Endothelial cell (in vitro differentiated cells): ENCODE measurements at regions not wholly inside any gene's neighbourhood (a gene's known extent, or its start where the extent isn't known, plus 50 kb on each side); places are given as distances from the start of the nearest gene placed in this dataset.

Experiments
- DNase-seq: peaks from one replicate; pipeline ENCODE4 v3.0.0; 2021; ENCODE audit warnings: low spot score
- H3K27ac Mint-ChIP-seq: one replicate; pipeline ENCODE4 v1.8.0; 2021; ENCODE audit warnings: mixed read lengths, inconsistent platforms; ENCODE audit not compliant: unreplicated experiment
- H3K27me3 Mint-ChIP-seq: one replicate; pipeline ENCODE4 v1.8.0; 2021; ENCODE audit warnings: mild to moderate bottlenecking, moderate library complexity, mixed read lengths, inconsistent platforms; ENCODE audit not compliant: unreplicated experiment
- H3K36me3 Mint-ChIP-seq: one replicate; pipeline ENCODE4 v1.8.0; 2021; ENCODE audit warnings: mild to moderate bottlenecking, low read depth, mixed read lengths, inconsistent platforms; ENCODE audit not compliant: unreplicated experiment
- H3K4me1 Mint-ChIP-seq: one replicate; pipeline ENCODE4 v1.8.0; 2021; ENCODE audit warnings: mild to moderate bottlenecking, mixed read lengths, inconsistent platforms; ENCODE audit not compliant: unreplicated experiment
- H3K4me3 Mint-ChIP-seq: one replicate; pipeline ENCODE4 v1.8.0; 2021; ENCODE audit warnings: mild to moderate bottlenecking, mixed read lengths, inconsistent platforms; ENCODE audit not compliant: unreplicated experiment
- H3K9me3 Mint-ChIP-seq: one replicate; pipeline ENCODE4 v1.8.0; 2021; ENCODE audit warnings: mixed read lengths, inconsistent platforms; ENCODE audit not compliant: unreplicated experiment
- CTCF ChIP-seq: fragments of 200-600 bp; sonication (generic); IDR thresholded peaks from one replicate; pipeline ENCODE4 v1.5.0; 2021; ENCODE audit warnings: antibody characterized with exemption; ENCODE audit not compliant: unreplicated experiment

- Mint-ChIP-seq H3K9me3 (no peaks in the 10 kb centered on the region), H3K36me3 (no peaks in the 10 kb centered on the region)
Measured at GRCh38 chr20:50323209-50323608, 132.6 kb downstream of the CEBPB start.

DNA sequence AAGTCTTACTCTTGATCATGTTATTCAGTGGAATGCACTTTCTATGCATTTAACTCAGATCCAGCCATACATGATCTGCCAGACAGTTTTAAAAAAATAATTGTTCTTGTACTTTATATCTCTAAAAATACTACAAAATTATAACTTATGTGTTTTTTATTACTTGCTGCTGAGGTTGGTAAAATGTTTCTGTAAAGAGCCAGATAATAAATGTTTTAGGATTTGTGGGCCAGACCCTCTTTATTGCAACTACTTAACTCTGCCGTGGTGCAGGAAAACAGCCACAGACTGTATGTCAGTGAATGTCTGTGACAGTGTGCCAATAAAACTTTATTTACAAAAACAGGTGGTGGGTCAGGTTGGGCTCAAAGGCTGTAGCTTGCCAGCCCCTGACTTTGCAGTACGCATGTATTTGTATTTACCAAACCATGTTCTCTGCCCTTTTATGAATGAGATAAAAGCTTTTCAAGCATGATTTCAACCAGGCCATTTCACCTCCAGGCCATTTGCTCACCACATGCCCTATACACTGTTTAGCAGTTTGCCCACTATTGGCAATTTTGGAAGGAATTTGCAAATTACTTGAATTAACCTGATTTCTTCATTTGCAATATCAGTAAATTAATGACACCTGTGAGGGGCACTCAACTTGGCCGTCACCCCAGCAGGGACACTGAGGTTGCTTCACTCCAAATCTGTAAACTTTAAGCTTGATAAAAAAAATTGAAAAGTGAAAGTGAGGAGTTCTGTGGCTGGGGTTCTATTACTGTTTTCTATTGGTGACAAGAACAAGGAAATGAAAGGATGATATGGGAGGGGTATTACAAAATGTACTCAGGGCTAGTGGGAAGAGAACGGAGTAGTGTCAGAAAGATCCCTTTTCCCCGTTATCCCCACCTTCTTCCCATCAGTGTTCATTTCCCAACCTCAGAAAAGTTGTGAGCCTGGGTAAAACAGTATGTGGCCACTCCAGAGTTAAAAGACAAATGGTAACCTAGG, 133.4 kb downstream of the CEBPB start:
- TF ChIP-seq CTCF: no peak
- Mint-ChIP-seq H3K4me3 (no peak overlapping the region), H3K36me3 (no peaks in the 10 kb centered on the region), H3K27ac (no peak overlapping the region), H3K9me3 (no peaks in the 10 kb centered on the region), H3K4me1 (peaks cover 3% of the 10 kb centered on the region), H3K27me3 (peaks cover 10% of the 10 kb centered on the region)
- no peak for DNase-seq

More at GRCh38 chr20:50323209-50323608, 132.6 kb downstream of the CEBPB start:
- Mint-ChIP-seq H3K4me3 (no peak overlapping the region), H3K27ac (no peak overlapping the region), H3K4me1 (peaks cover 3% of the 10 kb centered on the region), H3K27me3 (peaks cover 10% of the 10 kb centered on the region)
- DNase-seq: no peak
- TF ChIP-seq CTCF: no peak

- Mint-ChIP-seq H3K4me1 (peaks cover 3% of the 10 kb centered on the region), H3K27ac (no peak overlapping the region), H3K9me3 (no peaks in the 10 kb centered on the region), H3K36me3 (no peaks in the 10 kb centered on the region), H3K27me3 (peaks cover 12% of the 10 kb centered on the region), H3K4me3 (no peak overlapping the region)
- no peak for DNase-seq
- TF ChIP-seq CTCF: no peak
Measured at GRCh38 chr20:50325215-50325614, 134.6 kb downstream of the CEBPB start.

DNA sequence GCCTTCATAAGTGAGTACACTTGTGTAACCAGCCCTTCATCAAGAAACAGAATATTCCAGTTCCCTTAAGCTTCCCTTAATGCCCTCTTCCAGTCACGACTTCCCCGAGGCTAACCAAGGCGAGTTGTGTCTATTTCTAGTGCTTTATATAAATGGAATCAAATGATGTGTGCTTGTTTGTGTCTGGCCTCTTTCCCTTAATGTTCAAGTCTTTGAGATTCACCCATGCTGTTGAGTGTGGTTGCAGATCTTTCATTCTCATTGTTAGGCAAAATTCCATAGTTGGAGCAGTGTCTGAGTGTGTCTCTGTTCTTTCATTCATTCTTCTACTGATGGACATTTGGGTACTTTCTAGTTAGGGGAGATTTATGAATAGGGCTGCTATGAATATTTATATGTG, 135.0 kb downstream of the CEBPB start:
- no peak overlapping the region for H3K27ac Mint-ChIP-seq
- H3K4me3 Mint-ChIP-seq: no peak overlapping the region
- no peaks in the 10 kb centered on the region for H3K36me3 Mint-ChIP-seq
- no peaks in the 10 kb centered on the region for H3K9me3 Mint-ChIP-seq
- DNase-seq: no peak
- H3K4me1 Mint-ChIP-seq: peaks cover 2% of the 10 kb centered on the region
- H3K27me3 Mint-ChIP-seq: peaks cover 9% of the 10 kb centered on the region
- TF ChIP-seq CTCF: no peak

GRCh38 chr20:50327666-50328065, 137.0 kb downstream of the CEBPB start:
- TF ChIP-seq CTCF: no peak
- Mint-ChIP-seq H3K9me3 (no peaks in the 10 kb centered on the region), H3K36me3 (no peaks in the 10 kb centered on the region), H3K4me1 (no peaks in the 10 kb centered on the region), H3K27ac (no peak overlapping the region), H3K27me3 (peaks cover 6% of the 10 kb centered on the region), H3K4me3 (no peak overlapping the region)
- DNase-seq: no peak
